SK-N-SH (cell line): ENCODE measurements at regions not wholly inside any gene's neighbourhood (a gene's known extent, or its start where the extent isn't known, plus 50 kb on each side); places are given as distances from the start of the nearest gene placed in this dataset.

Experiments used
- EP300 ChIP-seq, 2 experiments: IDR thresholded peaks; 2 replicates each; pipeline versions ENCODE4 v1.4.0 to v1.6.1; 2012; ENCODE audit warnings: borderline replicate concordance in 1 of 2, low read depth in 1 of 2, low read length in 1 of 2
- FOXM1 ChIP-seq: IDR thresholded peaks from 2 replicates; pipeline ENCODE4 v1.4.0; 2012; ENCODE audit warnings: low read depth, mild to moderate bottlenecking
- NFIC ChIP-seq: IDR thresholded peaks from 2 replicates; pipeline ENCODE4 v1.4.0; 2012; ENCODE audit warnings: borderline replicate concordance
- POLR2AphosphoS5 ChIP-seq: IDR thresholded peaks from 2 replicates; pipeline ENCODE4 v1.6.1; 2012; ENCODE audit warnings: low read depth, low read length
- RAD21 ChIP-seq: IDR thresholded peaks from 2 replicates; pipeline ENCODE4 v1.6.1; 2012; ENCODE audit warnings: mild to moderate bottlenecking, low read length
- RXRA ChIP-seq: IDR thresholded peaks from 2 replicates; pipeline ENCODE4 v1.4.0; 2012; ENCODE audit warnings: low read depth, mild to moderate bottlenecking, borderline replicate concordance
- TAF1 ChIP-seq: IDR thresholded peaks from 2 replicates; pipeline ENCODE4 v1.6.1; 2012; ENCODE audit warnings: low read depth, mild to moderate bottlenecking, low read length, moderate library complexity, borderline replicate concordance
- TEAD4 ChIP-seq: IDR thresholded peaks from 2 replicates; pipeline ENCODE4 v1.4.0; 2012; ENCODE audit warnings: mild to moderate bottlenecking, borderline replicate concordance; ENCODE audit not compliant: insufficient read depth
- TF ChIP-seq, protein P1 (sequence below): fragments of 200-600 bp; sonication (generic); IDR thresholded peaks from 2 replicates; pipeline ENCODE4 v1.6.1; 2017; ENCODE audit warnings: antibody characterized with exemption, mild to moderate bottlenecking, moderate library complexity
- TF ChIP-seq, protein P2 (sequence below): fragments of 150-350 bp; IDR thresholded peaks from 2 replicates; pipeline ENCODE4 v1.6.1; 2017; ENCODE audit warnings: antibody characterized with exemption, low read length, low read depth, borderline replicate concordance

DNA sequence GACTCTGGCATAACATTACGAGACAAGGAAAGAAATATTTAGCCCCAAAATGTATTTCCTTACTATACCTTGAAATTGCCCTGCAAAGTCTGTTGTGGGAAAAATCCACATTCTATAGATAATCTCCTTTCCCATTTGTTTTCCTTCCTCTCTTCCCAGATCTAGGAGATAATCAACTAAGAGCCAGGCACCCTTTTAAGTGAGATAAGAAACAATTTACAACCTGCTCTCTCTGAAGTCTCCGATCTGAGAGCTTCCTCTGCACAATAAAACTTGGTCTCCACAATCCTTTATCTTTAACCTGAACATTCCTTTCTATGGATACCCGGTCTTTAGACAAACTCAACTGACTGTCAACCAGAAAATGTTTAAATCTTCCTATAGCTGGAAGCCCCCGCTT lies 1160.7 kb upstream of the NRXN1 start:
- TF ChIP-seq TAF1 (no peak), EP300 (IDR thresholded peaks at IDR 0.05; ENCODE audit: borderline replicate concordance in 1 of 2, low read depth in 1 of 2, low read length in 1 of 2) (no peak), FOXM1 (no peak), NFIC (no peak), RAD21 (no peak), POLR2AphosphoS5 (no peak), RXRA (no peak), TEAD4 (no peak)
- TF ChIP-seq, protein P1, sequence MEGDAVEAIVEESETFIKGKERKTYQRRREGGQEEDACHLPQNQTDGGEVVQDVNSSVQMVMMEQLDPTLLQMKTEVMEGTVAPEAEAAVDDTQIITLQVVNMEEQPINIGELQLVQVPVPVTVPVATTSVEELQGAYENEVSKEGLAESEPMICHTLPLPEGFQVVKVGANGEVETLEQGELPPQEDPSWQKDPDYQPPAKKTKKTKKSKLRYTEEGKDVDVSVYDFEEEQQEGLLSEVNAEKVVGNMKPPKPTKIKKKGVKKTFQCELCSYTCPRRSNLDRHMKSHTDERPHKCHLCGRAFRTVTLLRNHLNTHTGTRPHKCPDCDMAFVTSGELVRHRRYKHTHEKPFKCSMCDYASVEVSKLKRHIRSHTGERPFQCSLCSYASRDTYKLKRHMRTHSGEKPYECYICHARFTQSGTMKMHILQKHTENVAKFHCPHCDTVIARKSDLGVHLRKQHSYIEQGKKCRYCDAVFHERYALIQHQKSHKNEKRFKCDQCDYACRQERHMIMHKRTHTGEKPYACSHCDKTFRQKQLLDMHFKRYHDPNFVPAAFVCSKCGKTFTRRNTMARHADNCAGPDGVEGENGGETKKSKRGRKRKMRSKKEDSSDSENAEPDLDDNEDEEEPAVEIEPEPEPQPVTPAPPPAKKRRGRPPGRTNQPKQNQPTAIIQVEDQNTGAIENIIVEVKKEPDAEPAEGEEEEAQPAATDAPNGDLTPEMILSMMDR = no peak
- TF ChIP-seq, protein P2, sequence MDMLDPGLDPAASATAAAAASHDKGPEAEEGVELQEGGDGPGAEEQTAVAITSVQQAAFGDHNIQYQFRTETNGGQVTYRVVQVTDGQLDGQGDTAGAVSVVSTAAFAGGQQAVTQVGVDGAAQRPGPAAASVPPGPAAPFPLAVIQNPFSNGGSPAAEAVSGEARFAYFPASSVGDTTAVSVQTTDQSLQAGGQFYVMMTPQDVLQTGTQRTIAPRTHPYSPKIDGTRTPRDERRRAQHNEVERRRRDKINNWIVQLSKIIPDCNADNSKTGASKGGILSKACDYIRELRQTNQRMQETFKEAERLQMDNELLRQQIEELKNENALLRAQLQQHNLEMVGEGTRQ = no peak
